PC-3 (cell line): ENCODE measurements at regions not wholly inside any gene's neighbourhood (a gene's known extent, or its start where the extent isn't known, plus 50 kb on each side); places are given as distances from the start of the nearest gene placed in this dataset.

Experiments
- ATAC-seq: fragments of 200-7000 bp; cut with Tn5 transposase; 2 replicates; pipeline ENCODE4 v1.9.1; 2020; ENCODE audit warnings: mild to moderate bottlenecking, moderate library complexity
- BruUV-seq: library from RNA; stranded (reverse); fragments of 400-500 nt; replicated peaks from 2 replicates; lab custom pipeline; 2021; lab: Mats Ljungman, UMichigan
- CTCF ChIA-PET: fragments of 300-600 bp; sonication (Branson Sonifier 250); formaldehyde crosslinking; loops from one replicate; lab custom pipeline; 2022; ENCODE audit warnings: antibody characterized with exemption; lab: Charles Lee
- POLR2A ChIA-PET: fragments of 300-600 bp; sonication (Branson Sonifier 250); formaldehyde crosslinking; loops from one replicate; lab custom pipeline; 2022; ENCODE audit warnings: antibody characterized with exemption; ENCODE audit not compliant: unreplicated experiment; lab: Charles Lee
- DNase-seq: peaks from one replicate; pipeline ENCODE4 v3.0.0-alpha.2; 2015
- H2AFZ ChIP-seq: fragments of 300-600 bp; sonication (generic); 2 replicates; pipeline ENCODE4 v1.6.0; 2016; ENCODE audit warnings: antibody characterized with exemption, low read length
- H3F3A ChIP-seq: fragments of 300-600 bp; sonication (generic); one replicate; pipeline ENCODE4 v1.6.0; 2017; ENCODE audit warnings: antibody characterized with exemption, low read length, control low read depth, mild to moderate bottlenecking; ENCODE audit not compliant: unreplicated experiment
- H3K27ac ChIP-seq: fragments of 300-600 bp; sonication (generic); 2 replicates; pipeline ENCODE4 v1.5.1; 2016; ENCODE audit warnings: mild to moderate bottlenecking, low read length
- H3K27me3 ChIP-seq: fragments of 300-600 bp; sonication (generic); 2 replicates; pipeline ENCODE4 v1.6.1; 2016; ENCODE audit warnings: low read length, mixed read lengths
- H3K36me3 ChIP-seq: fragments of 300-600 bp; sonication (generic); 2 replicates; pipeline ENCODE4 v1.6.1; 2016; ENCODE audit warnings: low read depth, mixed run types, low read length, mixed read lengths
- H3K4me1 ChIP-seq: fragments of 300-600 bp; sonication (generic); 2 replicates; pipeline ENCODE4 v1.5.1; 2016; ENCODE audit warnings: low read length; ENCODE audit not compliant: insufficient read depth
- H3K4me2 ChIP-seq: fragments of 300-600 bp; sonication (generic); 2 replicates; pipeline ENCODE4 v1.6.0; 2016; ENCODE audit warnings: low read length
- H3K4me3 ChIP-seq: fragments of 300-600 bp; sonication (generic); 2 replicates; pipeline ENCODE4 v1.5.1; 2016; ENCODE audit warnings: mild to moderate bottlenecking, low read length, mixed read lengths
- H3K79me2 ChIP-seq: fragments of 300-600 bp; sonication (generic); 2 replicates; pipeline ENCODE4 v1.6.1; 2017; ENCODE audit warnings: low read length, mixed read lengths
- H3K9ac ChIP-seq: fragments of 300-600 bp; sonication (generic); 2 replicates; pipeline ENCODE4 v1.6.0; 2016; ENCODE audit warnings: mild to moderate bottlenecking, low read length
- H3K9me2 ChIP-seq: fragments of 300-600 bp; sonication (generic); replicated peaks from 2 replicates; pipeline ENCODE4 v1.6.1; 2016; ENCODE audit warnings: mixed run types, low read length, mixed read lengths
- H3K9me3 ChIP-seq: fragments of 300-600 bp; sonication (generic); 2 replicates; pipeline ENCODE4 v1.6.1; 2016; ENCODE audit warnings: low read length, mixed read lengths
- H4K20me1 ChIP-seq: fragments of 300-600 bp; sonication (generic); 2 replicates; pipeline ENCODE4 v1.6.1; 2016; ENCODE audit warnings: low read length, mixed read lengths
- CTCF ChIP-seq: fragments of 300-600 bp; sonication (generic); conservative IDR thresholded peaks from 2 replicates; pipeline ENCODE4 v1.5.1; 2017; ENCODE audit warnings: antibody characterized with exemption, low read depth, mild to moderate bottlenecking, low read length
- EZH2 ChIP-seq: fragments of 300-600 bp; sonication (generic); IDR thresholded peaks from one replicate; pipeline ENCODE4 v1.6.1; 2017; ENCODE audit warnings: antibody characterized with exemption, mild to moderate bottlenecking, low read length; ENCODE audit not compliant: unreplicated experiment
- EZH2phosphoT487 ChIP-seq: fragments of 300-600 bp; sonication (generic); IDR thresholded peaks from 2 replicates; pipeline ENCODE4 v1.6.1; 2018; ENCODE audit warnings: mild to moderate bottlenecking, antibody characterized with exemption, low read length, borderline replicate concordance
- intact Hi-C: fragments of 100-400 bp; cut with micrococcal nuclease; formaldehyde crosslinking; loops from 2 replicates; pipeline ENCODE4 v1.9.0; 2023

- H3F3A ChIP-seq = no peaks in the 10 kb centered on the region
- POLR2A ChIA-PET = no interaction called here
- H3K36me3 ChIP-seq = no peaks in the 10 kb centered on the region
- DNase-seq (no peak), ATAC-seq (no peak)
- no peak overlapping the region for H3K9ac ChIP-seq
- BruUV-seq = no TSS peak
- TF ChIP-seq EZH2phosphoT487 (no peak), CTCF (no peak)
- H3K4me1 ChIP-seq = no peaks in the 10 kb centered on the region; the same call in 1 of the 2 replicates
- intact Hi-C loops = no loop called here
- CTCF ChIA-PET = no interaction called here
- peaks cover 63% of the 10 kb centered on the region for H3K27me3 ChIP-seq
- H3K4me3 ChIP-seq = no peak overlapping the region
- no peak overlapping the region for H3K4me2 ChIP-seq
- no peak overlapping the region for H3K27ac ChIP-seq
- H2AFZ ChIP-seq = no peak overlapping the region
- no peaks in the 10 kb centered on the region for H3K9me2 ChIP-seq
- no peaks in the 10 kb centered on the region for H3K79me2 ChIP-seq
- no peaks in the 10 kb centered on the region for H3K9me3 ChIP-seq
- H4K20me1 ChIP-seq = no peaks in the 10 kb centered on the region
Measured at GRCh38 chr11:123354371-123354975, 75.6 kb upstream of the GRAMD1B start.

GRCh38 chr11:123351375-123351774 lies 78.7 kb upstream of the GRAMD1B start:
- CTCF ChIA-PET = no interaction called here
- no peak for DNase-seq

More at GRCh38 chr11:123351375-123351774, 78.7 kb upstream of the GRAMD1B start:
- H3K79me2 ChIP-seq = no peaks in the 10 kb centered on the region
- H3K4me3 ChIP-seq = no peak overlapping the region
- H3K27me3 ChIP-seq = peaks cover 49% of the 10 kb centered on the region
- intact Hi-C loops = no loop called here
- H3K9me3 ChIP-seq = no peaks in the 10 kb centered on the region
- H3K36me3 ChIP-seq = no peaks in the 10 kb centered on the region
- POLR2A ChIA-PET = interaction anchor here (0.6 kb wide), 1 partner anchor 1171 kb away, joined by 13 read pairs; no protein-coding TSS in a partner anchor
- H3K4me2 ChIP-seq = no peak overlapping the region
- no peaks in the 10 kb centered on the region for H3K4me1 ChIP-seq
- no TSS peak for BruUV-seq
- ATAC-seq = no peak
- no peak overlapping the region for H3K27ac ChIP-seq
- no peak overlapping the region for H3K9ac ChIP-seq
- TF ChIP-seq EZH2 = no peak
- no peak for TF ChIP-seq CTCF
- no peak for TF ChIP-seq EZH2phosphoT487
- no peaks in the 10 kb centered on the region for H4K20me1 ChIP-seq
- H2AFZ ChIP-seq = no peak overlapping the region
- H3K9me2 ChIP-seq = no peaks in the 10 kb centered on the region
- H3F3A ChIP-seq = no peaks in the 10 kb centered on the region
